ENCODE measurements at regions not wholly inside any gene's neighbourhood (a gene's known extent, or its start where the extent isn't known, plus 50 kb on each side); places are given as distances from the start of the nearest gene placed in this dataset.

- no peak for DNase-seq (ENCODE audit: low spot score)
- no peak overlapping the region for H3K4me2 ChIP-seq (ENCODE audit: low read depth, low read length)
- FAIRE-seq = no peak
- no peaks in the 10 kb centered on the region for H3K36me3 ChIP-seq (replicated peaks in 1 of 2; ENCODE audit: control insufficient read depth in 1 of 2, insufficient read depth in 2 of 2, low read length in 2 of 2)
- H3K27ac ChIP-seq (ENCODE audit: extremely low read length, insufficient read depth, low read length) = no peak overlapping the region
- H3K9me3 ChIP-seq (ENCODE audit: low read length) = peaks cover 75% of the 10 kb centered on the region
- intact Hi-C loops (cut with micrococcal nuclease; ENCODE audit: unreplicated experiment) (no loop called here), in situ Hi-C loops (cut with HindIII; ENCODE audit: extremely low pct_ligation_motif_present, low pct_unique_long_range_greater_than_20kb) (no loop called here)
- H3K4me3 ChIP-seq (replicated peaks in 1 of 3; ENCODE audit: insufficient read depth in 1 of 3, low read depth in 2 of 3, low read length in 3 of 3) = no peak overlapping the region
- H3K4me1 ChIP-seq (ENCODE audit: insufficient read depth, low read length) = no peaks in the 10 kb centered on the region
- BruUV-seq (replicated peaks) = no TSS peak
- no peak overlapping the region for H2AFZ ChIP-seq (ENCODE audit: low read length)
- H4K20me1 ChIP-seq (ENCODE audit: insufficient read depth, low read length) = no peaks in the 10 kb centered on the region
- no peaks in the 10 kb centered on the region for H3K79me2 ChIP-seq (ENCODE audit: insufficient read depth, low read length)
- no peak overlapping the region for H3K9ac ChIP-seq (ENCODE audit: insufficient read depth, low read depth, low read length)
- TF ChIP-seq ARHGAP35 (CRISPR knock-in tag; IDR thresholded peaks at IDR 0.05; ENCODE audit: borderline replicate concordance) (no peak), REL (CRISPR knock-in tag; conservative IDR thresholded peaks at IDR 0.05) (no peak), ZNF367 (CRISPR knock-in tag; IDR thresholded peaks at IDR 0.05; ENCODE audit: borderline replicate concordance) (no peak), EP300 (IDR thresholded peaks at IDR 0.05; ENCODE audit: low read depth in 2 of 2, low read length in 2 of 2) (no peak), EP300 (CRISPR knock-in tag; IDR thresholded peaks at IDR 0.05; ENCODE audit: borderline replicate concordance) (no peak), SCMH1 (CRISPR knock-in tag; IDR thresholded peaks at IDR 0.05; ENCODE audit: borderline replicate concordance) (no peak), ZNF605 (CRISPR knock-in tag; IDR thresholded peaks at IDR 0.05) (no peak), FOSL1 (CRISPR knock-in tag; IDR thresholded peaks at IDR 0.05; ENCODE audit: borderline replicate concordance) (no peak), HOXA5 (CRISPR knock-in tag; IDR thresholded peaks at IDR 0.05) (no peak), RARG (CRISPR knock-in tag; IDR thresholded peaks at IDR 0.05; ENCODE audit: low read depth) (no peak), MYC (CRISPR knock-in tag; IDR thresholded peaks at IDR 0.05; ENCODE audit: borderline replicate concordance) (no peak)
- no peak for ATAC-seq
- WGBS (ENCODE audit: low lambda C conversion rate) = 23% methylated on average over 2 of the region's 2 CpGs
- H3K27me3 ChIP-seq (ENCODE audit: control insufficient read depth in 1 of 2, insufficient read depth in 2 of 2, low read length in 2 of 2) = no peaks in the 10 kb centered on the region
- ChIA-PET POLR2A (no interaction called here), CTCF (ENCODE audit: low intra/inter-chr PET ratio, low total read pairs) (no interaction called here)
Measured at GRCh38 chr3:6580808-6581207, 280.1 kb upstream of the GRM7 start.

GRCh38 chr3:6585360-6585759, 275.6 kb upstream of the GRM7 start:
- ATAC-seq (no peak), DNase-seq (ENCODE audit: low spot score) (no peak), FAIRE-seq (no peak)
- 43% methylated on average over 11 of the region's 11 CpGs for WGBS (ENCODE audit: low lambda C conversion rate)
- no peaks in the 10 kb centered on the region for H3K27me3 ChIP-seq (ENCODE audit: control insufficient read depth in 1 of 2, insufficient read depth in 2 of 2, low read length in 2 of 2)
- H3K9ac ChIP-seq (ENCODE audit: insufficient read depth, low read depth, low read length) = no peak overlapping the region
- ChIA-PET CTCF (ENCODE audit: low intra/inter-chr PET ratio, low total read pairs) (no interaction called here), POLR2A (no interaction called here)
- in situ Hi-C loops (cut with HindIII; ENCODE audit: extremely low pct_ligation_motif_present, low pct_unique_long_range_greater_than_20kb) = no loop called here
- H2AFZ ChIP-seq (ENCODE audit: low read length) = no peak overlapping the region
- no peaks in the 10 kb centered on the region for H3K36me3 ChIP-seq (replicated peaks in 1 of 2; ENCODE audit: control insufficient read depth in 1 of 2, insufficient read depth in 2 of 2, low read length in 2 of 2)
- H3K4me3 ChIP-seq (replicated peaks in 1 of 3; ENCODE audit: insufficient read depth in 1 of 3, low read depth in 2 of 3, low read length in 3 of 3) = no peak overlapping the region
- H3K4me2 ChIP-seq (ENCODE audit: low read depth, low read length) = no peak overlapping the region
- H3K9me3 ChIP-seq (ENCODE audit: low read length) = peaks cover 64% of the 10 kb centered on the region
- no peaks in the 10 kb centered on the region for H3K79me2 ChIP-seq (ENCODE audit: insufficient read depth, low read length)
- no peaks in the 10 kb centered on the region for H4K20me1 ChIP-seq (ENCODE audit: insufficient read depth, low read length)
- intact Hi-C loops (cut with micrococcal nuclease; ENCODE audit: unreplicated experiment) = no loop called here
- no TSS peak for BruUV-seq (replicated peaks)
- H3K4me1 ChIP-seq (ENCODE audit: insufficient read depth, low read length) = no peaks in the 10 kb centered on the region
- TF ChIP-seq TMF1 (CRISPR knock-in tag; IDR thresholded peaks at IDR 0.05; ENCODE audit: low read depth) (no peak), ZNF343 (CRISPR knock-in tag; IDR thresholded peaks at IDR 0.05) (no peak), SAP130 (CRISPR knock-in tag; IDR thresholded peaks at IDR 0.05; ENCODE audit: low read depth) (no peak), ZBTB38 (CRISPR knock-in tag; IDR thresholded peaks at IDR 0.05) (no peak)
- no peak overlapping the region for H3K27ac ChIP-seq (ENCODE audit: extremely low read length, insufficient read depth, low read length)
